SU-DHL-6 (cell line): ENCODE measurements at regions not wholly inside any gene's neighbourhood (a gene's known extent, or its start where the extent isn't known, plus 50 kb on each side); places are given as distances from the start of the nearest gene placed in this dataset.

ENCODE experiments used
- H2AFZ ChIP-seq: fragments of 200-600 bp; sonication (generic); 2 replicates; pipeline ENCODE4 v1.6.1; 2014; ENCODE audit warnings: low read depth, mild to moderate bottlenecking, moderate library complexity, mixed read lengths, antibody characterized with exemption, low read length; ENCODE audit not compliant: severe bottlenecking
- H3F3A ChIP-seq: fragments of 200-600 bp; shearing (Covaris generic); 2 replicates; pipeline ENCODE4 v1.6.0; 2016; ENCODE audit warnings: antibody characterized with exemption, mild to moderate bottlenecking; ENCODE audit not compliant: insufficient read depth
- H3K27ac ChIP-seq: fragments of 200-600 bp; sonication (generic); 2 replicates; pipeline ENCODE4 v1.5.1; 2016; ENCODE audit warnings: low read depth, mild to moderate bottlenecking, low read length, moderate library complexity, mixed read lengths
- H3K27me3 ChIP-seq: fragments of 200-600 bp; sonication (generic), shearing (Covaris generic); 2 replicates; pipeline ENCODE4 v1.6.0; 2014; ENCODE audit warnings: mild to moderate bottlenecking, low read length
- H3K36me3 ChIP-seq: fragments of 200-600 bp; sonication (generic); 2 replicates; pipeline ENCODE4 v1.6.1; 2014; ENCODE audit warnings: mild to moderate bottlenecking, low read length, mixed read lengths
- H3K4me2 ChIP-seq: fragments of 300-600, 200-600 bp; shearing (Covaris generic), sonication (generic); 2 replicates; pipeline ENCODE4 v1.6.0; 2014; ENCODE audit warnings: low read length, low read depth, mild to moderate bottlenecking; ENCODE audit not compliant: poor library complexity, severe bottlenecking
- H3K4me3 ChIP-seq: fragments of 200-600 bp; sonication (generic); 2 replicates; pipeline ENCODE4 v1.5.1; 2014; ENCODE audit warnings: antibody characterized with exemption, low read length, mild to moderate bottlenecking, mixed read lengths; ENCODE audit not compliant: insufficient read depth, poor library complexity, severe bottlenecking
- H3K79me2 ChIP-seq: fragments of 200-600 bp; sonication (generic); 2 replicates; pipeline ENCODE4 v1.6.1; 2014; ENCODE audit warnings: mild to moderate bottlenecking, low read length, moderate library complexity; ENCODE audit not compliant: insufficient read depth
- H3K9ac ChIP-seq: fragments of 200-600 bp; sonication (generic); 2 replicates; pipeline ENCODE4 v1.7.0; 2014; ENCODE audit warnings: mild to moderate bottlenecking, low read length
- H3K9me2 ChIP-seq: fragments of 200-600 bp; sonication (generic); replicated peaks from 2 replicates; pipeline ENCODE4 v1.6.1; 2014; ENCODE audit warnings: low read length; ENCODE audit not compliant: insufficient read depth
- H3K9me3 ChIP-seq: fragments of 200-600 bp; sonication (generic); 2 replicates; pipeline ENCODE4 v1.6.1; 2014; ENCODE audit warnings: low read length, mixed read lengths; ENCODE audit not compliant: insufficient read depth
- H4K20me1 ChIP-seq: fragments of 200-600 bp; sonication (generic); 2 replicates; pipeline ENCODE4 v1.6.1; 2014; ENCODE audit warnings: low read depth, mild to moderate bottlenecking, antibody characterized with exemption, low read length, moderate library complexity, mixed read lengths
- CTCF ChIP-seq: fragments of 200-600 bp; sonication (generic); IDR thresholded peaks from one replicate; pipeline ENCODE4 v1.5.1; 2017; ENCODE audit warnings: antibody characterized with exemption, mild to moderate bottlenecking, low read length, moderate library complexity; ENCODE audit not compliant: insufficient read depth, poor library complexity, severe bottlenecking
- EZH2phosphoT487 ChIP-seq: fragments of 200-600 bp; sonication (generic), shearing (Covaris generic); conservative IDR thresholded peaks from 2 replicates; pipeline ENCODE4 v1.6.1; 2018; ENCODE audit warnings: mild to moderate bottlenecking, antibody characterized with exemption, low read length, moderate library complexity, mixed read lengths

GRCh38 chr4:11710453-11711093 lies 281.9 kb upstream of the HS3ST1 start:
- Histone ChIP-seq H3K4me2 (no peak overlapping the region), H3K36me3 (no peaks in the 10 kb centered on the region)

GRCh38 chr4:11704186-11704830 lies 275.6 kb upstream of the HS3ST1 start:
- Histone ChIP-seq H3K36me3 (no peaks in the 10 kb centered on the region), H2AFZ (no peak overlapping the region), H3K9me3 (no peaks in the 10 kb centered on the region), H3K4me3 (no peak overlapping the region), H3K9me2 (no peaks in the 10 kb centered on the region), H3K4me2 (no peak overlapping the region), H3K79me2 (no peaks in the 10 kb centered on the region), H4K20me1 (no peaks in the 10 kb centered on the region), H3K27ac (no peak overlapping the region), H3F3A (no peaks in the 10 kb centered on the region), H3K9ac (no peak overlapping the region), H3K27me3 (no peaks in the 10 kb centered on the region)
- TF ChIP-seq EZH2phosphoT487 (no peak), CTCF (no peak)

More at GRCh38 chr4:11710453-11711093, 281.9 kb upstream of the HS3ST1 start:
- Histone ChIP-seq H3F3A (no peaks in the 10 kb centered on the region), H4K20me1 (no peaks in the 10 kb centered on the region), H3K9ac (no peak overlapping the region), H3K27me3 (no peaks in the 10 kb centered on the region), H3K9me2 (no peaks in the 10 kb centered on the region), H3K79me2 (no peaks in the 10 kb centered on the region), H3K4me3 (no peak overlapping the region), H2AFZ (no peak overlapping the region), H3K27ac (no peak overlapping the region), H3K9me3 (no peaks in the 10 kb centered on the region)
- no peak for TF ChIP-seq EZH2phosphoT487
- TF ChIP-seq CTCF, result no peak

GRCh38 chr4:11702886-11703557 lies 274.3 kb upstream of the HS3ST1 start:
- no peak overlapping the region for H2AFZ ChIP-seq
- H3K27me3 ChIP-seq, result no peaks in the 10 kb centered on the region
- no peak overlapping the region for H3K4me3 ChIP-seq
- no peaks in the 10 kb centered on the region for H3K9me2 ChIP-seq
- no peak overlapping the region for H3K9ac ChIP-seq
- H4K20me1 ChIP-seq, result no peaks in the 10 kb centered on the region
- H3K9me3 ChIP-seq, result no peaks in the 10 kb centered on the region
- no peaks in the 10 kb centered on the region for H3K79me2 ChIP-seq
- H3F3A ChIP-seq, result no peaks in the 10 kb centered on the region
- H3K4me2 ChIP-seq, result no peak overlapping the region
- H3K27ac ChIP-seq, result no peak overlapping the region
- H3K36me3 ChIP-seq, result no peaks in the 10 kb centered on the region
- no peak for TF ChIP-seq EZH2phosphoT487
- TF ChIP-seq CTCF, result no peak
